SHP77 treated with DMSO at 0.1 percent for 48 hours (cell line): ENCODE measurements at regions not wholly inside any gene's neighbourhood (a gene's known extent, or its start where the extent isn't known, plus 50 kb on each side); places are given as distances from the start of the nearest gene placed in this dataset.
"Not testable (repeated sequence)": the region's sequence is repeated elsewhere in the genome, so short reads cannot be mapped to it uniquely, and the experiment has no call there.

Source experiments
- DNase-seq: peaks from one replicate; lab custom pipeline; 2025; lab: John Stamatoyannopoulos, UW

- DNase-seq, result no peak
These were observed 131.4 kb upstream of the ODAD2 start for GRCh38 chr10:28130267-28130666.

- DNase-seq, result no peak
These were observed 129.0 kb upstream of the ODAD2 start for GRCh38 chr10:28127881-28128280.

GRCh38 chr10:28125701-28126100 lies 126.8 kb upstream of the ODAD2 start:
- no peak for DNase-seq

- no peak for DNase-seq
These were observed 121.9 kb upstream of the ODAD2 start for GRCh38 chr10:28120795-28121194.

- DNase-seq, result no peak
These were observed 121.3 kb upstream of the ODAD2 start for GRCh38 chr10:28120043-28120749.

- DNase-seq, result no peak
These were observed 120.2 kb upstream of the ODAD2 start for GRCh38 chr10:28118985-28119628.

GRCh38 chr10:28113202-28113601 lies 114.3 kb upstream of the ODAD2 start:
- no peak for DNase-seq

GRCh38 chr10:28111712-28112111 lies 112.8 kb upstream of the ODAD2 start:
- DNase-seq, result no peak

GRCh38 chr10:28105561-28105960 lies 106.7 kb upstream of the ODAD2 start:
- no peak for DNase-seq

GRCh38 chr10:28097633-28098032 lies 98.8 kb upstream of the ODAD2 start:
- no peak for DNase-seq

- DNase-seq, result no peak
These were observed 97.0 kb upstream of the ODAD2 start for GRCh38 chr10:28095791-28096378.

- no peak for DNase-seq
These were observed 95.2 kb upstream of the ODAD2 start for GRCh38 chr10:28094121-28094520.

- DNase-seq, result no peak
These were observed 93.0 kb upstream of the ODAD2 start for GRCh38 chr10:28091913-28092312.

- no peak for DNase-seq
These were observed 91.6 kb upstream of the ODAD2 start for GRCh38 chr10:28090506-28090905.

- no peak for DNase-seq
These were observed 90.6 kb upstream of the ODAD2 start for GRCh38 chr10:28089467-28089866.

- DNase-seq, result no peak
These were observed 88.9 kb upstream of the ODAD2 start for GRCh38 chr10:28087661-28088351.

- not testable (repeated sequence) for DNase-seq
These were observed 86.9 kb upstream of the ODAD2 start for GRCh38 chr10:28085760-28086159.

GRCh38 chr10:28082885-28083284 lies 84.0 kb upstream of the ODAD2 start:
- no peak for DNase-seq

- DNase-seq, result no peak
These were observed 83.4 kb upstream of the ODAD2 start for GRCh38 chr10:28082316-28082715.

GRCh38 chr10:28077889-28078288 lies 79.0 kb upstream of the ODAD2 start:
- DNase-seq, result no peak

GRCh38 chr10:28075424-28075823 lies 76.5 kb upstream of the ODAD2 start:
- DNase-seq, result no peak

GRCh38 chr10:28072573-28072972 lies 73.7 kb upstream of the ODAD2 start:
- DNase-seq, result no peak
